IMR-90 (cell line): ENCODE measurements at regions not wholly inside any gene's neighbourhood (a gene's known extent, or its start where the extent isn't known, plus 50 kb on each side); places are given as distances from the start of the nearest gene placed in this dataset.

Source experiments
- CTCF ChIP-seq: conservative IDR thresholded peaks from 2 replicates; pipeline ENCODE4 v1.5.1; 2012; ENCODE audit warnings: mild to moderate bottlenecking, low read depth, low read length, improper control_type of control experiment
- NFE2L2 ChIP-seq: fragments of 150-350 bp; IDR thresholded peaks from 2 replicates; pipeline ENCODE4 v1.6.1; 2016; ENCODE audit warnings: low read depth, mild to moderate bottlenecking, low read length

GRCh38 chr6:90890683-90891330 lies 303.9 kb upstream of the MAP3K7 start:
- TF ChIP-seq CTCF: no peak
- TF ChIP-seq NFE2L2: no peak
